GM13977 (cell line): ENCODE measurements at regions not wholly inside any gene's neighbourhood (a gene's known extent, or its start where the extent isn't known, plus 50 kb on each side); places are given as distances from the start of the nearest gene placed in this dataset.

ENCODE experiments used
- DNase-seq: peaks from one replicate; pipeline ENCODE4 v3.0.0; 2012; ENCODE audit warnings: low spot score
- CTCF ChIP-seq: IDR thresholded peaks from 2 replicates; pipeline ENCODE4 v1.5.1; 2012; ENCODE audit warnings: mild to moderate bottlenecking, control low read depth; ENCODE audit not compliant: insufficient read depth; ENCODE audit errors: extremely low read depth, missing control alignments
- in situ Hi-C: fragments of 300-500 bp; cut with MboI; formaldehyde crosslinking; loops from one replicate; pipeline ENCODE4 v1.12.0; 2022; ENCODE audit warnings: low sequenced_read_pairs, low pct_unique_long_range_greater_than_20kb, mixed read lengths, inconsistent platforms; ENCODE audit not compliant: unreplicated experiment

DNA sequence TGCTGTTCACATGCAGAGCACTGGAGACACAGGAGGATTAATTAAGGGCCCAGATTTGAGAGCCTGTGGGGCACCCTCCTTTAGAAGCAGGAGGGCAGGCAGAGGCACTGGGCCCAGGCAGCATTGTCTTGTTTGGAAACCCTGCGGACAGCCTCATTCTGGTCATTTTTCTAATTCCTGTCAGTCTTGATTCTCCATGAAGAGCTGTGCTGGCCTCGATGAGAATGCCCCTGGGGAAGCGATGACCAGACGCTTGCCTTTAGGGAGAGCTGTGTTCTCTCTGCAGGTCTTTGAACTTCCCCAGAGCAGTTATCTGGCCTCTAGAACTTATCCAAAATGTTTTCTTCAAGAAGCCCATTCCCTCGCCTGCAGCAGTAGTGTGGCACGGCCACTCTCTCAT lies 117.8 kb upstream of the PTCH1 start:
- no peak for DNase-seq
- in situ Hi-C loops, result no loop called here
- TF ChIP-seq CTCF, result no peak

GRCh38 chr9:95634114-95634513 lies 117.3 kb upstream of the PTCH1 start:
- TF ChIP-seq CTCF, result no peak
- in situ Hi-C loops, result no loop called here
- no peak for DNase-seq

GRCh38 chr9:95629585-95629984 lies 112.8 kb upstream of the PTCH1 start:
- TF ChIP-seq CTCF, result no peak
- in situ Hi-C loops, result no loop called here
- no peak for DNase-seq

GRCh38 chr9:95627802-95628201 lies 111.0 kb upstream of the PTCH1 start:
- no peak for DNase-seq
- no peak for TF ChIP-seq CTCF
- in situ Hi-C loops, result no loop called here

- in situ Hi-C loops, result no loop called here
- TF ChIP-seq CTCF, result no peak
- no peak for DNase-seq
Measured at GRCh38 chr9:95626885-95627558, 110.3 kb upstream of the PTCH1 start.

GRCh38 chr9:95626341-95626740 lies 109.6 kb upstream of the PTCH1 start:
- in situ Hi-C loops, result no loop called here
- no peak for TF ChIP-seq CTCF
- no peak for DNase-seq
